ENCODE measurements at regions not wholly inside any gene's neighbourhood (a gene's known extent, or its start where the extent isn't known, plus 50 kb on each side); places are given as distances from the start of the nearest gene placed in this dataset.

- no peak overlapping the region for H3K4me3 Mint-ChIP-seq
- H3K9me3 Mint-ChIP-seq = no peaks in the 10 kb centered on the region
- H3K27me3 Mint-ChIP-seq = no peaks in the 10 kb centered on the region
- ChIA-PET CTCF (no interaction called here), POLR2A (no interaction called here)
- DNase-seq = no peak
- H3K4me1 Mint-ChIP-seq (ENCODE audit: low read depth) = no peaks in the 10 kb centered on the region
- no peak overlapping the region for H3K27ac Mint-ChIP-seq
- intact Hi-C loops (cut with micrococcal nuclease) = no loop called here
- H3K36me3 Mint-ChIP-seq = no peaks in the 10 kb centered on the region
Observed at GRCh38 chr2:221787561-221787960, 215.5 kb upstream of the EPHA4 start.

- no peaks in the 10 kb centered on the region for H3K4me1 Mint-ChIP-seq (ENCODE audit: low read depth)
- CTCF ChIA-PET = no interaction called here
- intact Hi-C loops (cut with micrococcal nuclease) = no loop called here
Observed at GRCh38 chr2:221786297-221786926, 214.3 kb upstream of the EPHA4 start.

GRCh38 chr2:221780281-221780688 is 208.2 kb upstream of the EPHA4 start:
- no peaks in the 10 kb centered on the region for H3K36me3 Mint-ChIP-seq
- DNase-seq = no peak
- CTCF ChIA-PET = no interaction called here
- no peak overlapping the region for H3K27ac Mint-ChIP-seq
- no peaks in the 10 kb centered on the region for H3K9me3 Mint-ChIP-seq
- H3K27me3 Mint-ChIP-seq = no peaks in the 10 kb centered on the region
- no peak overlapping the region for H3K4me3 Mint-ChIP-seq
- no peaks in the 10 kb centered on the region for H3K4me1 Mint-ChIP-seq (ENCODE audit: low read depth)
- intact Hi-C loops (cut with micrococcal nuclease) = no loop called here
- POLR2A ChIA-PET = no interaction called here

More at GRCh38 chr2:221786297-221786926, 214.3 kb upstream of the EPHA4 start:
- Mint-ChIP-seq H3K4me3 (no peak overlapping the region), H3K27ac (no peak overlapping the region), H3K27me3 (no peaks in the 10 kb centered on the region), H3K9me3 (no peaks in the 10 kb centered on the region), H3K36me3 (no peaks in the 10 kb centered on the region)
- DNase-seq = no peak
- POLR2A ChIA-PET = no interaction called here

DNA sequence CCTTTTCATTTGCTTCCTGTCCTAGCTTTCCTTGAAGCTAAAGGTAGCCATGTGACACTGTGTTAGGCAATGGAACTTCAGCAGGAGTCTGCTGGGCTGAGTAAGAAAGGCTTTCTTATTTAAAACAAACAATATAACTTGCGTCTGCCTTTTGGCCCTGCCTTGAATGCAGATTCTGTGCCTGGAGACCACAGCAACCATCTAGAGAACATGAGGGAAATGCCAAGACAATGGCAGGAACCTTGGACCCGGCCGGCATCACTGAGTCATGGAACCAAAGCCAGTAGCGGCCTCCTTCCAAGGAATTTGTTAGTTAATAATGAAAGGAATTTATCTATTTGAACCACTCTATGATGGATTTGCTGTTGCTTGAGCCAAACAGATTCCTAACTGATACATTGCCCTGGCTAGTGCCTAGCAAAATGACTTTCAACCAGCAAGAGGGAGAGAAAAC is 207.5 kb upstream of the EPHA4 start:
- H3K36me3 Mint-ChIP-seq = no peaks in the 10 kb centered on the region
- CTCF ChIA-PET = no interaction called here
- H3K27me3 Mint-ChIP-seq = no peaks in the 10 kb centered on the region
- no peak for DNase-seq
- no peak overlapping the region for H3K27ac Mint-ChIP-seq
- no peaks in the 10 kb centered on the region for H3K9me3 Mint-ChIP-seq
- H3K4me1 Mint-ChIP-seq (ENCODE audit: low read depth) = no peaks in the 10 kb centered on the region
- no peak overlapping the region for H3K4me3 Mint-ChIP-seq
- intact Hi-C loops (cut with micrococcal nuclease) = no loop called here
- POLR2A ChIA-PET = no interaction called here

DNA sequence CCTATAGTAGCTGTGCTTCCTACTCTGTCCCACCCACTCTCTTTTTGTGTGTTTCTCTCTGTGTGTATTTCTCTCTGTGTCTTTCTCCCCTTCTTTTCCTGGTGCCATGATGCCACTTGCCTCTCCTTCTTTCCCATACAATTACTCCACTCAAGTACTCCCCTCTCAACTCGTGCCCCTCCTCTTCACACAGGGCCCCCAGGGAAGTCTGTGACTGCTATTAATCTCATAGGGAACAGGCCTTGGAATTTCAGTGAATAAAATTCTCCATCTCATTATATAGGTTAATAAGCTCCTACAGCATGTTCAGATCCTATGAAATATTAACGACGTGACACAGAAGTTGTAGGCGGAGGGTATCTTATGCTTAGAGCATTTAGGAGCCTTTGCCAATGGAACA is 205.9 kb upstream of the EPHA4 start:
- POLR2A ChIA-PET = no interaction called here
- Mint-ChIP-seq H3K9me3 (no peaks in the 10 kb centered on the region), H3K4me1 (ENCODE audit: low read depth) (no peaks in the 10 kb centered on the region), H3K36me3 (no peaks in the 10 kb centered on the region), H3K27me3 (no peaks in the 10 kb centered on the region), H3K27ac (no peak overlapping the region), H3K4me3 (no peak overlapping the region)
- intact Hi-C loops (cut with micrococcal nuclease) = no loop called here
- DNase-seq = no peak
- CTCF ChIA-PET = no interaction called here

DNA sequence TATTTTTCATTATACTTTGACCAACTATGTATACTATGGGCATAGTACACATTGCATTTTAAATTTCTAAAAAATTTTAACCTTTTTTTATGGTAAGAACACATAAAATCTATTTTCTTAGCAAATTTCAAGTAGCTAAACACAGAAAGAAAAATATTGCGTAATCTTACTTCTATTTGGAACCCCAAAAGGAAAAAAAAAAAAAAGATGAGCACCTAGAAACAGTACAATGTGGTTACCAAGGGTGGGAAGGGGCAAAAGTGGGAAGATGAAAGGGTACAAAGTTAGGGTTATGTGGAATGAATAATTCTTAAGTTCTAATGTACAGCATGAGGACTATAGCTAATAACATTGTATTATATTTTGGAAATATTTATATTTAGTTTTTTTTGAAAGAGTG is 205.0 kb upstream of the EPHA4 start:
- Mint-ChIP-seq H3K4me1 (ENCODE audit: low read depth) (no peaks in the 10 kb centered on the region), H3K27me3 (no peaks in the 10 kb centered on the region), H3K9me3 (no peaks in the 10 kb centered on the region), H3K4me3 (no peak overlapping the region), H3K27ac (no peak overlapping the region), H3K36me3 (no peaks in the 10 kb centered on the region)
- DNase-seq = no peak
- intact Hi-C loops (cut with micrococcal nuclease) = no loop called here
- ChIA-PET CTCF (no interaction called here), POLR2A (no interaction called here)

DNA sequence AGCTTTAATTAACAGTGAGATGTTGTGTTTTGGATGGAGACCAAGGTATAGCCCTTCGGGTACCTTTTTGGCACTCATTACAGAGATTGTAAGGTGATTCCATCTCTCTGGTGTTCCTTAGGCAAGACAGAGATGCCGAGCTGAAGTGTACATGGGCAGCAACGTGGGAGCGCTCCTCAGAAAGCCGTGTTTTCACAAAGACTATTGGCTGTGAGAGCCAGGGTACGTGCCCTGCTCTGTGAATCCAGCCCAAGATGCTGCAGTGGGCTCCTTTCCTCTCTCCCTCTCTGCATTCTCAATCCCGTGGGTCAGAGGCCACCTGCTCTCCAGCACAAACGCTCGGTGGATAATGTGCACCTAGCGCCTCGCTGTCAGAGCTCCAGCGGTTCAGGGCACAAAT is 203.0 kb upstream of the EPHA4 start:
- no peaks in the 10 kb centered on the region for H3K27me3 Mint-ChIP-seq
- no peaks in the 10 kb centered on the region for H3K9me3 Mint-ChIP-seq
- CTCF ChIA-PET = no interaction called here
- no peaks in the 10 kb centered on the region for H3K36me3 Mint-ChIP-seq
- no peak overlapping the region for H3K27ac Mint-ChIP-seq
- H3K4me1 Mint-ChIP-seq (ENCODE audit: low read depth) = no peaks in the 10 kb centered on the region
- H3K4me3 Mint-ChIP-seq = no peak overlapping the region
- intact Hi-C loops (cut with micrococcal nuclease) = no loop called here
- DNase-seq = no peak
- POLR2A ChIA-PET = no interaction called here

DNA sequence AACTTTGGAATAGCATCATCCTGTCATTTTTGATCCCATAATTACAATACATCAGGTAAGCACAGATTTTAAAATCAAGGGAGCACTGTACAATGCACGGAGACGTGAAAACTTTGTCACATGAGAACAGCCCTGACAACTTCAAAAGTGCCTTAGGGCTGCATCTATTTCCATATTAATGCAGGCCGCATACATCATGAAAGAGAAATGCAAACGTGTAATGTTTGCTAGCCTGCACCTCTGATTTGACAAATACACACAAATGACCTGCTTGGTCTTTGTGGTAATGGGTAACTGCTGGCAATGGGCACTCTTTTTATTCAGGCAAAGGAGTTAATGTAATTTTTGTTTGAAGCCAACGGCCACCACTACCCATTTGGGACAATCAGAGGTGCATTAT is 202.0 kb upstream of the EPHA4 start:
- H3K27ac Mint-ChIP-seq = no peak overlapping the region
- DNase-seq = no peak
- H3K36me3 Mint-ChIP-seq = no peaks in the 10 kb centered on the region
- H3K4me1 Mint-ChIP-seq (ENCODE audit: low read depth) = no peaks in the 10 kb centered on the region
- intact Hi-C loops (cut with micrococcal nuclease) = no loop called here
- POLR2A ChIA-PET = no interaction called here
- no peaks in the 10 kb centered on the region for H3K27me3 Mint-ChIP-seq
- CTCF ChIA-PET = no interaction called here
- H3K9me3 Mint-ChIP-seq = no peaks in the 10 kb centered on the region
- H3K4me3 Mint-ChIP-seq = no peak overlapping the region

- Mint-ChIP-seq H3K36me3 (no peaks in the 10 kb centered on the region), H3K4me1 (ENCODE audit: low read depth) (no peaks in the 10 kb centered on the region), H3K4me3 (no peak overlapping the region), H3K27ac (no peak overlapping the region), H3K27me3 (no peaks in the 10 kb centered on the region), H3K9me3 (no peaks in the 10 kb centered on the region)
- POLR2A ChIA-PET = no interaction called here
- no peak for DNase-seq
- CTCF ChIA-PET = no interaction called here
- intact Hi-C loops (cut with micrococcal nuclease) = no loop called here
Observed at GRCh38 chr2:221771297-221771696, 199.2 kb upstream of the EPHA4 start.

GRCh38 chr2:221767106-221768012 is 195.3 kb upstream of the EPHA4 start:
- no peak for DNase-seq
- H3K36me3 Mint-ChIP-seq = no peaks in the 10 kb centered on the region
- H3K27ac Mint-ChIP-seq = no peak overlapping the region
- intact Hi-C loops (cut with micrococcal nuclease) = no loop called here
- no peaks in the 10 kb centered on the region for H3K9me3 Mint-ChIP-seq
- ChIA-PET CTCF (no interaction called here), POLR2A (no interaction called here)
- no peak overlapping the region for H3K4me3 Mint-ChIP-seq
- no peaks in the 10 kb centered on the region for H3K27me3 Mint-ChIP-seq
- no peaks in the 10 kb centered on the region for H3K4me1 Mint-ChIP-seq (ENCODE audit: low read depth)

GRCh38 chr2:221762496-221762895 is 190.4 kb upstream of the EPHA4 start:
- Mint-ChIP-seq H3K27ac (no peak overlapping the region), H3K4me1 (ENCODE audit: low read depth) (no peaks in the 10 kb centered on the region), H3K27me3 (no peaks in the 10 kb centered on the region), H3K9me3 (peaks cover 7% of the 10 kb centered on the region), H3K36me3 (no peaks in the 10 kb centered on the region), H3K4me3 (no peak overlapping the region)
- POLR2A ChIA-PET = no interaction called here
- DNase-seq = no peak
- intact Hi-C loops (cut with micrococcal nuclease) = no loop called here
- CTCF ChIA-PET = interaction anchor here (0.6 to 0.7 kb wide), 2 partner anchors 981 to 1004 kb away, joined by 3 to 4 read pairs; no protein-coding TSS in a partner anchor

DNA sequence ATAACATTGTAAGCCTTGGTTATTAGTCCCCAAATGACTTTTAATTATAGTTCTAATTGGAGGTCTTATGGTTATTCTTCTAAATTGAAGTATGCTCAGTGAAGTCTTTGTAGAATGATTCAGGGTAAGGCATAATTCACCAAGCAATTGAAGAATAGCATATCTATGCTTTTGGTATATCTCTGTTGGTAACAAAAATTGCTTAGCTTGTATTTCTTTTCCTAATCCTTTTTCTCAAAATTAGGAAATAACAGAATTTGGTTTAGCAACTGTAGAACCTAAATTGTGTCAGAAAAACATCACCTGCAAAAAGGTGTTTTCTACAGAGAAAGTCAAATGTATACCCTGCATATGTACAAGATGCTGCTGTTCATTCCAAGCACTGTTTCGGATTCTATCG is 189.2 kb upstream of the EPHA4 start:
- CTCF ChIA-PET = no interaction called here
- Mint-ChIP-seq H3K27me3 (no peaks in the 10 kb centered on the region), H3K36me3 (no peaks in the 10 kb centered on the region), H3K4me1 (ENCODE audit: low read depth) (no peaks in the 10 kb centered on the region), H3K27ac (no peak overlapping the region), H3K9me3 (peaks cover 7% of the 10 kb centered on the region), H3K4me3 (no peak overlapping the region)
- POLR2A ChIA-PET = no interaction called here
- DNase-seq = no peak
- intact Hi-C loops (cut with micrococcal nuclease) = no loop called here

DNA sequence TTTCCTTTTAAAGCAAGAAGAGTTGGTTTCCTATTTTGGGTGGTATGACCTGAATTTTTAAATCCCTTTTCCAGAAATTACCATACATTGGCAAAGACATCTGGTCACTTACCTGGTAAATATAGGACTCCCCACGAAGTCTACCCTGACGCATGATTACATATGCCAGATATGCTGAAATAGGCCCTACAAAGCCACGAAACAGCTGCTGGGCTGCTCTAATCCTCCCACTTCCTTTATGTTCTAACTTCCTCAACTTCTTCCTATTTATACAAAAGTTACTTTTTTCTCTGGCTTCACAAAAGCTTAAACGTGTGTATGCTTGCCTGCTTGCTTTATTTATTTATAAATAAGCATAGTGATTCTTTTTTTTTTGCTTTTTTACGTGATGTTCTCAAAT is 186.0 kb upstream of the EPHA4 start:
- Mint-ChIP-seq H3K27me3 (no peaks in the 10 kb centered on the region), H3K9me3 (peaks cover 7% of the 10 kb centered on the region), H3K27ac (no peak overlapping the region), H3K36me3 (no peaks in the 10 kb centered on the region), H3K4me3 (no peak overlapping the region), H3K4me1 (ENCODE audit: low read depth) (no peaks in the 10 kb centered on the region)
- ChIA-PET CTCF (no interaction called here), POLR2A (no interaction called here)
- no peak for DNase-seq
- intact Hi-C loops (cut with micrococcal nuclease) = no loop called here
